ENCODE measurements at regions not wholly inside any gene's neighbourhood (a gene's known extent, or its start where the extent isn't known, plus 50 kb on each side); places are given as distances from the start of the nearest gene placed in this dataset.

GRCh38 chr3:30945291-30945690 is 50.8 kb upstream of the GADL1 start:
- no peak overlapping the region for H3K4me3 ChIP-seq (ENCODE audit: low read depth, low read length)
- TF ChIP-seq CTCF (IDR thresholded peaks at IDR 0.05; ENCODE audit: low read depth, low read length) (no peak), MAX (IDR thresholded peaks at IDR 0.05; ENCODE audit: low read depth, low read length) (no peak), POLR2A (IDR thresholded peaks at IDR 0.05; ENCODE audit: extremely low read depth, insufficient read length) (no peak), MYC (IDR thresholded peaks at IDR 0.05; ENCODE audit: low read depth, low read length) (no peak)
- no peak for DNase-seq (ENCODE audit: low read depth)

GRCh38 chr3:30948426-30948825 is 54.0 kb upstream of the GADL1 start:
- no peak overlapping the region for H3K4me3 ChIP-seq (ENCODE audit: low read depth, low read length)
- peak; percentile 64 for DNase-seq (ENCODE audit: low read depth)

GRCh38 chr3:30951826-30952225 is 57.4 kb upstream of the GADL1 start:
- DNase-seq (ENCODE audit: low read depth): no peak
- TF ChIP-seq CTCF (IDR thresholded peaks at IDR 0.05; ENCODE audit: low read depth, low read length) (no peak), MYC (IDR thresholded peaks at IDR 0.05; ENCODE audit: low read depth, low read length) (no peak), POLR2A (IDR thresholded peaks at IDR 0.05; ENCODE audit: extremely low read depth, insufficient read length) (no peak), MAX (IDR thresholded peaks at IDR 0.05; ENCODE audit: low read depth, low read length) (no peak)
- H3K4me3 ChIP-seq (ENCODE audit: low read depth, low read length): no peak overlapping the region

More at GRCh38 chr3:30948426-30948825, 54.0 kb upstream of the GADL1 start:
- TF ChIP-seq POLR2A (IDR thresholded peaks at IDR 0.05; ENCODE audit: extremely low read depth, insufficient read length): no peak
- TF ChIP-seq CTCF (IDR thresholded peaks at IDR 0.05; ENCODE audit: low read depth, low read length): no peak
- no peak for TF ChIP-seq MAX (IDR thresholded peaks at IDR 0.05; ENCODE audit: low read depth, low read length)
- TF ChIP-seq MYC (IDR thresholded peaks at IDR 0.05; ENCODE audit: low read depth, low read length): no peak

- TF ChIP-seq POLR2A (IDR thresholded peaks at IDR 0.05; ENCODE audit: extremely low read depth, insufficient read length) (no peak), MYC (IDR thresholded peaks at IDR 0.05; ENCODE audit: low read depth, low read length) (no peak), MAX (IDR thresholded peaks at IDR 0.05; ENCODE audit: low read depth, low read length) (no peak), CTCF (IDR thresholded peaks at IDR 0.05; ENCODE audit: low read depth, low read length) (no peak)
- peak; percentile 14 for DNase-seq (ENCODE audit: low read depth)
- no peak overlapping the region for H3K4me3 ChIP-seq (ENCODE audit: low read depth, low read length)
Observed at GRCh38 chr3:30952786-30953185, 58.3 kb upstream of the GADL1 start.

GRCh38 chr3:30954426-30954825 is 60.0 kb upstream of the GADL1 start:
- DNase-seq (ENCODE audit: low read depth): no peak
- no peak overlapping the region for H3K4me3 ChIP-seq (ENCODE audit: low read depth, low read length)
- TF ChIP-seq CTCF (IDR thresholded peaks at IDR 0.05; ENCODE audit: low read depth, low read length): no peak
- TF ChIP-seq MYC (IDR thresholded peaks at IDR 0.05; ENCODE audit: low read depth, low read length): no peak
- no peak for TF ChIP-seq POLR2A (IDR thresholded peaks at IDR 0.05; ENCODE audit: extremely low read depth, insufficient read length)
- TF ChIP-seq MAX (IDR thresholded peaks at IDR 0.05; ENCODE audit: low read depth, low read length): no peak

- TF ChIP-seq MYC (IDR thresholded peaks at IDR 0.05; ENCODE audit: low read depth, low read length) (no peak), POLR2A (IDR thresholded peaks at IDR 0.05; ENCODE audit: extremely low read depth, insufficient read length) (no peak), CTCF (IDR thresholded peaks at IDR 0.05; ENCODE audit: low read depth, low read length) (no peak), MAX (IDR thresholded peaks at IDR 0.05; ENCODE audit: low read depth, low read length) (no peak)
- no peak overlapping the region for H3K4me3 ChIP-seq (ENCODE audit: low read depth, low read length)
- DNase-seq (ENCODE audit: low read depth): no peak
Observed at GRCh38 chr3:30962084-30962483, 67.6 kb upstream of the GADL1 start.
